MCF 10A (cell line): ENCODE measurements at regions not wholly inside any gene's neighbourhood (a gene's known extent, or its start where the extent isn't known, plus 50 kb on each side); places are given as distances from the start of the nearest gene placed in this dataset.

Experiments used
- BruUV-seq: library from RNA; stranded (reverse); fragments of 400-500 nt; replicated peaks from 2 replicates; lab custom pipeline; 2021; lab: Mats Ljungman, UMichigan
- CTCF ChIA-PET: fragments of 300-600 bp; sonication (Branson Sonifier 250); formaldehyde crosslinking; extraction: SDS; loops from one replicate; lab custom pipeline; 2021; ENCODE audit warnings: antibody characterized with exemption, inconsistent platforms; lab: Yijun Ruan, JAX
- POLR2A ChIA-PET: fragments of 300-600, 350-650 bp; sonication (Branson Sonifier 250); formaldehyde crosslinking; extraction: SDS; loops from one replicate; lab custom pipeline; 2020; ENCODE audit warnings: antibody characterized with exemption, inconsistent platforms; lab: Yijun Ruan, JAX
- DNase-seq: peaks from one replicate; pipeline ENCODE4 v3.0.0-alpha.2; 2018; ENCODE audit not compliant: unreplicated experiment
- H3K27ac Mint-ChIP-seq: one replicate; pipeline ENCODE4 v1.8.0; 2022; ENCODE audit warnings: mild to moderate bottlenecking, low read depth, mixed read lengths; ENCODE audit not compliant: unreplicated experiment
- H3K27me3 Mint-ChIP-seq: one replicate; pipeline ENCODE4 v1.8.0; 2022; ENCODE audit warnings: mixed read lengths; ENCODE audit not compliant: insufficient read depth, unreplicated experiment
- H3K36me3 Mint-ChIP-seq: one replicate; pipeline ENCODE4 v1.8.0; 2022; ENCODE audit warnings: mild to moderate bottlenecking, moderate library complexity, mixed read lengths; ENCODE audit not compliant: insufficient read depth, unreplicated experiment
- H3K4me1 Mint-ChIP-seq: one replicate; pipeline ENCODE4 v1.8.0; 2022; ENCODE audit warnings: mixed read lengths; ENCODE audit not compliant: insufficient read depth, unreplicated experiment
- H3K4me3 Mint-ChIP-seq: one replicate; pipeline ENCODE4 v1.8.0; 2022; ENCODE audit warnings: mild to moderate bottlenecking, moderate library complexity, mixed read lengths; ENCODE audit not compliant: unreplicated experiment
- H3K9me3 Mint-ChIP-seq: one replicate; pipeline ENCODE4 v1.8.0; 2022; ENCODE audit warnings: mixed read lengths; ENCODE audit not compliant: unreplicated experiment
- CTCF ChIP-seq: fragments of 200-600 bp; IDR thresholded peaks from one replicate; pipeline ENCODE4 v1.8.0; 2022; ENCODE audit warnings: antibody characterized with exemption, mild to moderate bottlenecking; ENCODE audit not compliant: unreplicated experiment
- intact Hi-C: fragments of 100-400 bp; cut with micrococcal nuclease; formaldehyde crosslinking; loops from 2 replicates; pipeline ENCODE4 v1.14.1; 2022

- POLR2A ChIA-PET, result interaction anchor here (0.6 to 3.0 kb wide), 5 partner anchors 11 to 231 kb away, joined by 3 to 15 read pairs (median 7); no protein-coding TSS in a partner anchor
- H3K4me1 Mint-ChIP-seq, result peaks cover 50% of the 10 kb centered on the region
- no peak for TF ChIP-seq CTCF
- intact Hi-C loops, result loop anchor here (2.0 to 10.0 kb wide), 3 partner anchors 160 to 606 kb away; no protein-coding TSS in a partner anchor
- DNase-seq, result peak; percentile 81
- CTCF ChIA-PET, result no interaction called here
- BruUV-seq, result no TSS peak
- H3K9me3 Mint-ChIP-seq, result peaks cover 7% of the 10 kb centered on the region
- H3K27ac Mint-ChIP-seq, result peak overlapping the region; percentile 90
- peak overlapping the region; percentile 59 for H3K4me3 Mint-ChIP-seq
- no peaks in the 10 kb centered on the region for H3K27me3 Mint-ChIP-seq
- no peaks in the 10 kb centered on the region for H3K36me3 Mint-ChIP-seq
Measured at GRCh38 chr4:124941267-124941666, 228.7 kb upstream of the ANKRD50 start.

DNA sequence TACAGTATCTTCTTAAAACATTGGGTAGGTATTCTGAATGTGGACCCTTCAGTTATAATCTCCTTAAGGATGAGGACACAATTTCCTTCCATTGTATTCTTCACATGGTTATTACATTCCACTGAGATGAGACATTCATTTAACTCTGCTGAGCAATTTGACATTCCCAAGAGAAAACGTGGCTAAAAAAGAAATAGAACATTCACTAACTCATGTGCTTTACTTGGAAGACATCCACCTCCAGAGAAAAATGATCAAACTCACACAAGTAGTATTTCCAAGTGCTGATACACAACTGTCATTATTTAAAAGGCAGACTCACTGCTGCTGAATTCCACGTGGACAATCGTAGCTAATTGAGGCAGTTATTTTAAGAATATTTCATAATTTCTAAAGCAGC is 227.9 kb upstream of the ANKRD50 start:
- BruUV-seq, result no TSS peak
- Mint-ChIP-seq H3K4me3 (no peak overlapping the region), H3K36me3 (no peaks in the 10 kb centered on the region), H3K27ac (peak overlapping the region; percentile 90), H3K4me1 (peaks cover 50% of the 10 kb centered on the region), H3K9me3 (peaks cover 7% of the 10 kb centered on the region), H3K27me3 (no peaks in the 10 kb centered on the region)
- intact Hi-C loops, result loop anchor here (2.0 to 10.0 kb wide), 3 partner anchors 160 to 606 kb away; no protein-coding TSS in a partner anchor
- no peak for TF ChIP-seq CTCF
- POLR2A ChIA-PET, result interaction anchor here (0.9 to 3.0 kb wide), 4 partner anchors 36 to 300 kb away, joined by 4 to 15 read pairs (median 10); no protein-coding TSS in a partner anchor
- CTCF ChIA-PET, result interaction anchor here (0.5 kb wide), 2 partner anchors 20 to 192 kb away, joined by 3 read pairs; no protein-coding TSS in a partner anchor
- peak; percentile 90 for DNase-seq

- Mint-ChIP-seq H3K4me3 (no peak overlapping the region), H3K27ac (peak overlapping the region; percentile 90), H3K4me1 (peaks cover 50% of the 10 kb centered on the region), H3K27me3 (no peaks in the 10 kb centered on the region), H3K9me3 (peaks cover 7% of the 10 kb centered on the region), H3K36me3 (no peaks in the 10 kb centered on the region)
- CTCF ChIA-PET, result interaction anchor here (0.5 kb wide), 1 partner anchor 192 kb away, joined by 3 read pairs; no protein-coding TSS in a partner anchor
- intact Hi-C loops, result loop anchor here (1.0 to 10.0 kb wide), 4 partner anchors 18 to 605 kb away; no protein-coding TSS in a partner anchor
- POLR2A ChIA-PET, result interaction anchor here (0.5 to 3.0 kb wide), 5 partner anchors 36 to 414 kb away, joined by 3 to 15 read pairs (median 7); no protein-coding TSS in a partner anchor
- no peak for DNase-seq
- no peak for TF ChIP-seq CTCF
- TSS peak; percentile 15 for BruUV-seq
Measured at GRCh38 chr4:124939908-124940307, 227.4 kb upstream of the ANKRD50 start.

GRCh38 chr4:124938836-124939235 is 226.3 kb upstream of the ANKRD50 start:
- no peak for DNase-seq
- Mint-ChIP-seq H3K4me3 (no peak overlapping the region), H3K27me3 (no peaks in the 10 kb centered on the region), H3K27ac (no peak overlapping the region), H3K4me1 (peaks cover 48% of the 10 kb centered on the region), H3K36me3 (no peaks in the 10 kb centered on the region), H3K9me3 (peaks cover 6% of the 10 kb centered on the region)
- no TSS peak for BruUV-seq
- ChIA-PET CTCF (no interaction called here), POLR2A (interaction anchor here (3.0 kb wide), 1 partner anchor 35 kb away, joined by 15 read pairs; no protein-coding TSS in a partner anchor)
- no peak for TF ChIP-seq CTCF
- intact Hi-C loops, result loop anchor here (1.0 kb wide), 1 partner anchor 17 kb away; no protein-coding TSS in a partner anchor
